ENCODE measurements at regions not wholly inside any gene's neighbourhood (a gene's known extent, or its start where the extent isn't known, plus 50 kb on each side); places are given as distances from the start of the nearest gene placed in this dataset.

DNA sequence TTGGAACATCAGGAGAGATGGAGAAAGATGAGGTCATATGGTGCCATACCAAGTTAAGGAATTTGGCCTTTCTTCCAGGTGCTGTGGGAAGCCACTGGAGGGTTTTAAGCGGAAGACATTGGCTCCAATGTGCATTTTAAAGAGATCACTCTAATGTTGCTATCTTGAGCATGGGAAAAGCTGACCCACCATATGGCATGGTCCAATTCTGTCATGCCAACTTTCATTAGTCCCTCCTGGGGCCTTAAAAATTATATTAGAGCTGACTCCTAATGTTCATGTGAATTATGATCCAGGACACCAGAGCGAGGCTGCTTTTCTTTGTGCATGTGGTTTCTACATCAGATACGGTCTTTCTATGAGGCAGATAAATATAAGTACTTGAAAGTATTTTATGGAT lies 335.0 kb upstream of the TSHZ2 start:
- DNase-seq (ENCODE audit: insufficient read length, low spot score, missing footprints), result no peak
- no peaks in the 10 kb centered on the region for H3K27me3 ChIP-seq (ENCODE audit: insufficient read depth, low read length)
- H3K4me2 ChIP-seq (ENCODE audit: insufficient read depth, low read length), result no peak overlapping the region
- no peaks in the 10 kb centered on the region for H3K4me1 ChIP-seq (ENCODE audit: insufficient read depth, low read length)
- no peak overlapping the region for H3K27ac ChIP-seq (ENCODE audit: low read depth, low read length)
- no peak overlapping the region for H2AFZ ChIP-seq (ENCODE audit: low read length)
- H3K9me3 ChIP-seq (ENCODE audit: low read depth, low read length), result no peaks in the 10 kb centered on the region
- H4K20me1 ChIP-seq (ENCODE audit: insufficient read depth, low read length), result no peaks in the 10 kb centered on the region
- H3K36me3 ChIP-seq (ENCODE audit: insufficient read depth, low read length), result no peaks in the 10 kb centered on the region
- no peak overlapping the region for H3K4me3 ChIP-seq (ENCODE audit: insufficient read depth, low read length)
- no peaks in the 10 kb centered on the region for H3K79me2 ChIP-seq (ENCODE audit: insufficient read depth, low read length)
- TF ChIP-seq, protein P1, sequence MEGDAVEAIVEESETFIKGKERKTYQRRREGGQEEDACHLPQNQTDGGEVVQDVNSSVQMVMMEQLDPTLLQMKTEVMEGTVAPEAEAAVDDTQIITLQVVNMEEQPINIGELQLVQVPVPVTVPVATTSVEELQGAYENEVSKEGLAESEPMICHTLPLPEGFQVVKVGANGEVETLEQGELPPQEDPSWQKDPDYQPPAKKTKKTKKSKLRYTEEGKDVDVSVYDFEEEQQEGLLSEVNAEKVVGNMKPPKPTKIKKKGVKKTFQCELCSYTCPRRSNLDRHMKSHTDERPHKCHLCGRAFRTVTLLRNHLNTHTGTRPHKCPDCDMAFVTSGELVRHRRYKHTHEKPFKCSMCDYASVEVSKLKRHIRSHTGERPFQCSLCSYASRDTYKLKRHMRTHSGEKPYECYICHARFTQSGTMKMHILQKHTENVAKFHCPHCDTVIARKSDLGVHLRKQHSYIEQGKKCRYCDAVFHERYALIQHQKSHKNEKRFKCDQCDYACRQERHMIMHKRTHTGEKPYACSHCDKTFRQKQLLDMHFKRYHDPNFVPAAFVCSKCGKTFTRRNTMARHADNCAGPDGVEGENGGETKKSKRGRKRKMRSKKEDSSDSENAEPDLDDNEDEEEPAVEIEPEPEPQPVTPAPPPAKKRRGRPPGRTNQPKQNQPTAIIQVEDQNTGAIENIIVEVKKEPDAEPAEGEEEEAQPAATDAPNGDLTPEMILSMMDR (IDR thresholded peaks at IDR 0.05; ENCODE audit: extremely low read depth, low read depth, low read length), result no peak

DNA sequence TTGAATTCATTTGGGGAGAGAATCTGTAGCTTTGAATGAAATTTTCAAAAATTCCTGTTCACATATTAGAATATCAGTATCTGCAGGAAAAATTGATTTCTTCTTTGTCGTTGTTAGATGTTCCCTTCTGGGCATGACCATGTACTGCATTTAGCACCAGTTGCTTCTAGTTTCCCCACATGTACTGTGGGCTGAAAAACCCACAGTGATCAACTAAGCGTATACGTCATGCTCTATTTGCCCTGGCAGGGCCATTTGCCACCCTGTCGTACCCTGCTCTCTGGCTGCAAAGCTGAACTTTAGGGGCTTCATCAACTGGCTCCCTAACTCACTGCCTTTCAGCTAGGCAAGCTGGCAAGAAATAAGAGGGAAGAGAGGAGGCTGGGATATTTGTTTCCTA lies 340.7 kb upstream of the TSHZ2 start:
- no peaks in the 10 kb centered on the region for H3K79me2 ChIP-seq (ENCODE audit: insufficient read depth, low read length)
- H3K36me3 ChIP-seq (ENCODE audit: insufficient read depth, low read length), result no peaks in the 10 kb centered on the region
- H3K27ac ChIP-seq (ENCODE audit: low read depth, low read length), result no peak overlapping the region
- H4K20me1 ChIP-seq (ENCODE audit: insufficient read depth, low read length), result no peaks in the 10 kb centered on the region
- no peak for DNase-seq (ENCODE audit: insufficient read length, low spot score, missing footprints)
- no peaks in the 10 kb centered on the region for H3K4me1 ChIP-seq (ENCODE audit: insufficient read depth, low read length)
- no peak overlapping the region for H3K4me3 ChIP-seq (ENCODE audit: insufficient read depth, low read length)
- H3K4me2 ChIP-seq (ENCODE audit: insufficient read depth, low read length), result no peak overlapping the region
- no peak overlapping the region for H2AFZ ChIP-seq (ENCODE audit: low read length)
- TF ChIP-seq, protein P1 (IDR thresholded peaks at IDR 0.05; ENCODE audit: extremely low read depth, low read depth, low read length), result no peak
- H3K9me3 ChIP-seq (ENCODE audit: low read depth, low read length), result peaks cover 2% of the 10 kb centered on the region
- H3K27me3 ChIP-seq (ENCODE audit: insufficient read depth, low read length), result no peaks in the 10 kb centered on the region

DNA sequence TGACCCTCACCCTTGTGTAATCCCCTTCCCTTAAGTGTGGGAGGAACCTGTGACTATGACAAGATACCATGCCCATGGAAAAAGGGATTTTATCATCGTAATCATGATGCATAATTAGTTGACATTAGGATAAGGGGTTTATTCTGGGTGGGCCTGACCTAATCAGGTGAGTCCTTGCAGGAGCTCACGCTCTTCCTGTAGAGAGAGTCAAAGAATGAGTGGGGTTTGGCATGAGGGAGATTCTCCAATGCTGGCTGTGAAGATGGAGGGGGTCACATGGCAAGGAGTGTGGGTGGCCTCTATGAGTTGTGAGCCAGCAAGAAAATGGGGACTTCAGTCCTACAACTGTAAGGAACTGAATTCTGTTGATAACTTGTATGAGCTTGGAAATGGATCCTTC lies 342.0 kb upstream of the TSHZ2 start:
- TF ChIP-seq, protein P1 (IDR thresholded peaks at IDR 0.05; ENCODE audit: extremely low read depth, low read depth, low read length), result no peak
- Histone ChIP-seq H4K20me1 (ENCODE audit: insufficient read depth, low read length) (no peaks in the 10 kb centered on the region), H3K4me1 (ENCODE audit: insufficient read depth, low read length) (no peaks in the 10 kb centered on the region), H3K79me2 (ENCODE audit: insufficient read depth, low read length) (no peaks in the 10 kb centered on the region), H3K36me3 (ENCODE audit: insufficient read depth, low read length) (no peaks in the 10 kb centered on the region), H2AFZ (ENCODE audit: low read length) (no peak overlapping the region), H3K9me3 (ENCODE audit: low read depth, low read length) (peaks cover 2% of the 10 kb centered on the region), H3K27me3 (ENCODE audit: insufficient read depth, low read length) (no peaks in the 10 kb centered on the region), H3K27ac (ENCODE audit: low read depth, low read length) (no peak overlapping the region), H3K4me2 (ENCODE audit: insufficient read depth, low read length) (no peak overlapping the region), H3K4me3 (ENCODE audit: insufficient read depth, low read length) (no peak overlapping the region)
- no peak for DNase-seq (ENCODE audit: insufficient read length, low spot score, missing footprints)

DNA sequence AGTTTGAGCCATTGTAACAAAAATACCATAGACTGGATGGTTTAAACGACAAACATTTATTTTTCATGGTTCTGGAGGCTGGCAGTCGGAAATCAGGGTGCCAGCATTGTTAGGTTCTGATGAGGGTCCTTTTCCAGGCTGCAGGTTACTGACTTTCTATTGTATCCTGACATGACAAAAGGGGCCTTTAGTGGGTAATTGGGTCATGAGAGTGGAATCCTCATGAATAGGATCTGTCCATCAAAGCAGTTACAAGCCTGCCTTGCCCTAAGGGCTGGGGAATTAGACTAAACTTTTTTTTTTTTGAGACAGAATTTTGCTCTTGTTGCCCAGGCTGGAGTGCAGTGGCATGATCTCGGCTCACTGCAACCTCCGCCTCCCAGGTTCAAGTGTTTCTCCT lies 347.9 kb upstream of the TSHZ2 start:
- DNase-seq (ENCODE audit: insufficient read length, low spot score, missing footprints), result no peak
- no peak overlapping the region for H2AFZ ChIP-seq (ENCODE audit: low read length)

More for the DNA sequence above, 347.9 kb upstream of the TSHZ2 start:
- no peaks in the 10 kb centered on the region for H3K4me1 ChIP-seq (ENCODE audit: insufficient read depth, low read length)
- no peaks in the 10 kb centered on the region for H4K20me1 ChIP-seq (ENCODE audit: insufficient read depth, low read length)
- H3K27me3 ChIP-seq (ENCODE audit: insufficient read depth, low read length), result no peaks in the 10 kb centered on the region
- no peak overlapping the region for H3K27ac ChIP-seq (ENCODE audit: low read depth, low read length)
- H3K36me3 ChIP-seq (ENCODE audit: insufficient read depth, low read length), result no peaks in the 10 kb centered on the region
- H3K9me3 ChIP-seq (ENCODE audit: low read depth, low read length), result no peaks in the 10 kb centered on the region
- H3K4me2 ChIP-seq (ENCODE audit: insufficient read depth, low read length), result no peak overlapping the region
- TF ChIP-seq, protein P1 (IDR thresholded peaks at IDR 0.05; ENCODE audit: extremely low read depth, low read depth, low read length), result no peak
- H3K79me2 ChIP-seq (ENCODE audit: insufficient read depth, low read length), result no peaks in the 10 kb centered on the region
- no peak overlapping the region for H3K4me3 ChIP-seq (ENCODE audit: insufficient read depth, low read length)

Data from osteoblast (primary cell).